Fibroblast of villous mesenchyme (primary cell): ENCODE measurements at regions not wholly inside any gene's neighbourhood (a gene's known extent, or its start where the extent isn't known, plus 50 kb on each side); places are given as distances from the start of the nearest gene placed in this dataset.

Experiments
- DNase-seq: peaks from one replicate; pipeline ENCODE4 v3.0.0-alpha.2; 2010; ENCODE audit warnings: low read depth
- H3K4me3 ChIP-seq: 2 replicates; pipeline ENCODE4 v1.5.1; 2011; ENCODE audit warnings: low read depth, mild to moderate bottlenecking, low read length
- TF ChIP-seq, protein P1 (sequence below): IDR thresholded peaks from 2 replicates; pipeline ENCODE4 v1.5.1; 2012; ENCODE audit warnings: low read depth, mild to moderate bottlenecking, low read length; ENCODE audit not compliant: insufficient read depth

DNA sequence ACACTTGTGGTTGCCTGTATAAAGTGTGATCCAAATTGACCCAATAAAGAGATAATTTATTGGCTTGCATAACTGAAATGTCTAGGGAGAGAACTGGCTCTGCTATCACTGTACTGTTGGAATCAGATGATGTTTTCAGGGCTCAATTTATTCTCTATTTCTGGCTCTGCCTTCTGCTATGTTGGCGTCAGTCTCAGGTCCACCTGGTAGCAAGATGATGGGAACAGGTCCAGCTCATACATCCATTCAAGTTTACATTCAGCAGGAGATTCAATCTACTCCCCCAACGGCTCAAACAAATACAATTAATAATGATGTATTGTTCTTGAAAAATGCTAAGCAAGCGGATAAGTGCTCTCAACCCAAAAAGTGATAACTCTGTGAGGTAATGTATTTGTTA lies 297.7 kb upstream of the SYT4 start:
- no peak for DNase-seq
- no peak overlapping the region for H3K4me3 ChIP-seq
- TF ChIP-seq, protein P1, sequence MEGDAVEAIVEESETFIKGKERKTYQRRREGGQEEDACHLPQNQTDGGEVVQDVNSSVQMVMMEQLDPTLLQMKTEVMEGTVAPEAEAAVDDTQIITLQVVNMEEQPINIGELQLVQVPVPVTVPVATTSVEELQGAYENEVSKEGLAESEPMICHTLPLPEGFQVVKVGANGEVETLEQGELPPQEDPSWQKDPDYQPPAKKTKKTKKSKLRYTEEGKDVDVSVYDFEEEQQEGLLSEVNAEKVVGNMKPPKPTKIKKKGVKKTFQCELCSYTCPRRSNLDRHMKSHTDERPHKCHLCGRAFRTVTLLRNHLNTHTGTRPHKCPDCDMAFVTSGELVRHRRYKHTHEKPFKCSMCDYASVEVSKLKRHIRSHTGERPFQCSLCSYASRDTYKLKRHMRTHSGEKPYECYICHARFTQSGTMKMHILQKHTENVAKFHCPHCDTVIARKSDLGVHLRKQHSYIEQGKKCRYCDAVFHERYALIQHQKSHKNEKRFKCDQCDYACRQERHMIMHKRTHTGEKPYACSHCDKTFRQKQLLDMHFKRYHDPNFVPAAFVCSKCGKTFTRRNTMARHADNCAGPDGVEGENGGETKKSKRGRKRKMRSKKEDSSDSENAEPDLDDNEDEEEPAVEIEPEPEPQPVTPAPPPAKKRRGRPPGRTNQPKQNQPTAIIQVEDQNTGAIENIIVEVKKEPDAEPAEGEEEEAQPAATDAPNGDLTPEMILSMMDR: no peak

DNA sequence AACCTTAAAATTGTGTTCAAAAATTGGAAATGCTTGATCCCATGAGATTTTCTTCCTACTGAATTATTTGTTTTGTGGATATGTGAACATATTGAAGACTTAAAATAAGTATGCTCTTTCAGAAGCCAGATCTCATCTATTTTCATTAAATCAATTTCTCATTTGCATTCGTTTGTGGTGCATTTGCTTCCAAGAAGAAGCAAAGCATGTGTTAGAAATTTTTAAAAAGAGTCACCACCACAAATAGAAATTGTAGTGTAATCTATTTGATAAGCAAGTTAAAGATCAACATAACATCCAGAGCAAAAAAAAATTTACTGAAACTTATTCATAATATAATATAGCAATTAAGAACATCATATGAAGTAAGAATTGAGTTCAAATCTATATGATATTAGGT lies 300.9 kb upstream of the SYT4 start:
- no peak overlapping the region for H3K4me3 ChIP-seq
- TF ChIP-seq, protein P1: no peak
- DNase-seq: no peak

GRCh38 chr18:43578706-43579105 lies 301.4 kb upstream of the SYT4 start:
- DNase-seq: no peak
- H3K4me3 ChIP-seq: no peak overlapping the region
- TF ChIP-seq, protein P1: no peak

GRCh38 chr18:43581936-43582519 lies 304.7 kb upstream of the SYT4 start:
- no peak for DNase-seq
- TF ChIP-seq, protein P1: no peak
- H3K4me3 ChIP-seq: no peak overlapping the region

GRCh38 chr18:43587538-43588153 lies 310.4 kb upstream of the SYT4 start:
- DNase-seq: peak; percentile 36
- H3K4me3 ChIP-seq: no peak overlapping the region
- TF ChIP-seq, protein P1: peak; percentile 76

DNA sequence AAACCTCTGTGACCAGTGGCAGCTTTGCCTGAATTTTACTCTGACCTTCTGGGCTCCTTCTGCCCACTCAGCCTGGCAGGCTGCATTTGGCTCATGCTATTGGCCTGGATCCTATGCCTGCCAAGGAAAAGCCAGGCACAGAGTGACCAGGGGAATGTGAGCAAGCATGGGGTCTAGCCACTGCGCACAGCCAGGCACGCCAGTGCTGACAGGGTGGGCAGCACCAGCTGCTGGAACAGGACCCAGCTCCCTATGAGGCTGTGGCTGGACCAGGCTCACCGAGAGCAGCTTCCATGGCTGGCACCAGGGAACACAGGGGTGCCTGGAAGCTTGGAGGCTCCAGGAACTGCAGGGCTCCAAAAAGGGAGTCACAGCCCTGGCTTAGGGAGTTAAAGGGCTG lies 311.5 kb upstream of the SYT4 start:
- no peak for DNase-seq
- TF ChIP-seq, protein P1: no peak
- H3K4me3 ChIP-seq: no peak overlapping the region

- DNase-seq: no peak
- TF ChIP-seq, protein P1: no peak
- no peak overlapping the region for H3K4me3 ChIP-seq
Observed at GRCh38 chr18:43589611-43590151, 312.4 kb upstream of the SYT4 start.
